Activated T-helper 1 cell treated with anti-CD3 and anti-CD28 coated beads, Interleukin-12 subunit alpha, Interleukin-12 subunit beta, Interleukin-2, Interleukin-4 antibody, amounts not matched to agents 30 ng/mL and 10 ng/mL and 1 ng/mL, durations not matched to agents 14 hours and 24 hours and 36 hours (primary cell): ENCODE measurements at regions not wholly inside any gene's neighbourhood (a gene's known extent, or its start where the extent isn't known, plus 50 kb on each side); places are given as distances from the start of the nearest gene placed in this dataset.

Source experiments
- DNase-seq: peaks from one replicate; pipeline ENCODE4 v3.0.0; 2021; ENCODE audit warnings: low spot score
- H3K27ac Mint-ChIP-seq: one replicate; pipeline ENCODE4 v1.8.0; 2021; ENCODE audit warnings: mild to moderate bottlenecking, mixed read lengths
- H3K27me3 Mint-ChIP-seq: one replicate; pipeline ENCODE4 v1.8.0; 2022; ENCODE audit warnings: mild to moderate bottlenecking, moderate library complexity, mixed read lengths; ENCODE audit not compliant: insufficient read depth
- H3K36me3 Mint-ChIP-seq: one replicate; pipeline ENCODE4 v1.8.0; 2021; ENCODE audit warnings: low read depth, mixed read lengths
- H3K4me1 Mint-ChIP-seq: one replicate; pipeline ENCODE4 v1.8.0; 2021; ENCODE audit warnings: low read depth, mixed read lengths
- H3K4me3 Mint-ChIP-seq: one replicate; pipeline ENCODE4 v1.8.0; 2021; ENCODE audit warnings: mild to moderate bottlenecking, moderate library complexity, mixed read lengths
- H3K9me3 Mint-ChIP-seq: one replicate; pipeline ENCODE4 v1.8.0; 2021; ENCODE audit warnings: mixed read lengths
- intact Hi-C: fragments of 100-400 bp; cut with micrococcal nuclease; formaldehyde crosslinking; loops from one replicate; pipeline ENCODE4 v1.15.1; 2024

DNA sequence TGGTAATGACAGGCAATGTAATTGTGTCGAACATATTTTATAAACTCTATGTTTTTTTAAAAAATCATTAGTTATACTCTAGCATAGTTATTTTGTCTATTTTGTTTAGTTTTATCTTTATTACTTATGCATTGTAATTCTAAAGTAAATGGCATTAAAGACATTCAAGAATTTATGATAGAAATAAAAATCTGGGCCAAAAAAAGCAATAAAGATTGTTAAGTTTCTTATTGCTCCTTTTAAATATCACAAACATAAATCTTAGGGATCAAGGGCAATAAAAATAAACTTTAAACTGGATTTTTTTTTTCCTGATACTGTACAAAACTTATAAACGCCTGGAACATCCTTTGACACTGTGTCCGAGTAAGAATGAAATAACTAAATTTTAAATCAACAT lies 931.5 kb upstream of the EYS start:
- Mint-ChIP-seq H3K36me3 (no peaks in the 10 kb centered on the region), H3K4me1 (no peaks in the 10 kb centered on the region), H3K4me3 (no peak overlapping the region), H3K9me3 (peaks cover 5% of the 10 kb centered on the region), H3K27ac (no peak overlapping the region), H3K27me3 (no peaks in the 10 kb centered on the region)
- DNase-seq: no peak
- intact Hi-C loops: no loop called here

DNA sequence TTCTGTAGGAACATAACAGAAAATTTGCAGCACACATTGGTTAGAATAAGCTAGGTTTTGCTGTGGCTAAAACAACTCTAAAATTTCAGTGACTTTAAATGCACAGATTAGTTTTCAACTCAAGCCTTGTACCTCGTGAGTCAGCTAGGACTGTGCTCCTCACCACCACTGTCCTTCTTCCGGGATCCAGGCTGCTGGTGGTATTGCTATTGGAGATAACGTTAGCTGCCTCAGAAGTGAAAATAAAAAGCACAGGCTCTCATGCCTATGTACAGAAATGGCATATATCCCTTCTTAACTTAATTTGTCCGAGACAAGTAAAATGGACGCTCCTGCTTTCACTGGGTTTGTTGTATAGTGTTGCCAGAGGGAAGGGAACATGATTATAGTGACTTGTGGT lies 931.1 kb upstream of the EYS start:
- Mint-ChIP-seq H3K4me1 (no peaks in the 10 kb centered on the region), H3K4me3 (no peak overlapping the region), H3K9me3 (peaks cover 4% of the 10 kb centered on the region), H3K36me3 (no peaks in the 10 kb centered on the region), H3K27me3 (no peaks in the 10 kb centered on the region), H3K27ac (no peak overlapping the region)
- no peak for DNase-seq
- intact Hi-C loops: no loop called here

DNA sequence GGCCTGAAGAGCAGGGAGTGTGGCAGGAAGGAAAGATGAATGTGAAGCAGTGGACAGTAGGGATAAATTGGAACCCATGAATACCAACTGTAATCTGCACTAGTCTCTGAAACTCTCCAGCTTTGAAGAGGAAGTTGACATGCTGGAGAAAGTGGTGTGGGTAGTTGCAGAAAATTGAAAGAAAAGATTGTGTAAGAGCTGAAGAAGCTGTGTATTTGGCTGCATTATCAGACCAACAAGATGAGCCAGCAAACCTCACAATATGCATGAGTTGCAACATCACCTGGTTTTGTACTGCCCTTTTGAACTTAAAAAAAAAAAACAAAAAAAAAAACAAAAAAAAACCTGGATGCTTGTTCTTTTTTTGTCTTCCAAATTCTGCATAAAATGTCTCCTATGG lies 921.9 kb upstream of the EYS start:
- intact Hi-C loops: no loop called here
- Mint-ChIP-seq H3K9me3 (peaks cover 8% of the 10 kb centered on the region), H3K27ac (no peak overlapping the region)

GRCh38 chr6:66623050-66623449 lies 916.0 kb upstream of the EYS start:
- DNase-seq: no peak
- no peaks in the 10 kb centered on the region for H3K27me3 Mint-ChIP-seq
- no peak overlapping the region for H3K4me3 Mint-ChIP-seq
- H3K36me3 Mint-ChIP-seq: no peaks in the 10 kb centered on the region
- no peaks in the 10 kb centered on the region for H3K4me1 Mint-ChIP-seq
- H3K27ac Mint-ChIP-seq: no peak overlapping the region
- peaks cover 5% of the 10 kb centered on the region for H3K9me3 Mint-ChIP-seq
- intact Hi-C loops: no loop called here

More for the DNA sequence above, 921.9 kb upstream of the EYS start:
- no peak for DNase-seq
- no peaks in the 10 kb centered on the region for H3K36me3 Mint-ChIP-seq
- no peaks in the 10 kb centered on the region for H3K27me3 Mint-ChIP-seq
- no peak overlapping the region for H3K4me3 Mint-ChIP-seq
- no peaks in the 10 kb centered on the region for H3K4me1 Mint-ChIP-seq

DNA sequence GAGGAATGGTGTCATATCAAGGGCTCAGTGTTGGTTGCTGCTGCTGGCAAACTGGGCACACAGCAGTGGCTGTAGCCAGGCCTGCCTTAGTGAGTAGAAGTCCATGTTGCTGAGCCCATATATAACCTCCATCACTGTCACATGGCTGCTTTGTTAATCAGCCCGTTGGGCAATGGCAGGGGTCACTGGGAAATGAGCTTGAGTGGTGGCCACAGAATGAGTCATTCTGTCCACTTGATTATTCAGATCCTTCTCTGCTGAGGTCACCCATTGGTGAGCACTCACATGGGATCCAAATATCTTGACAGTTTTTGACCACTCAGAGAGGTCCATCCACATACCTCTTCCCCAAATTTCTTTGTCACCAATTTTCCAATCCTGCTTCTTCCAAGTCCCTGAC lies 898.9 kb upstream of the EYS start:
- Mint-ChIP-seq H3K4me1 (no peaks in the 10 kb centered on the region), H3K36me3 (no peaks in the 10 kb centered on the region), H3K27me3 (no peaks in the 10 kb centered on the region), H3K9me3 (peaks cover 10% of the 10 kb centered on the region), H3K27ac (no peak overlapping the region), H3K4me3 (no peak overlapping the region)
- no peak for DNase-seq
- intact Hi-C loops: no loop called here

GRCh38 chr6:66605011-66605410 lies 898.0 kb upstream of the EYS start:
- no peak for DNase-seq
- H3K4me3 Mint-ChIP-seq: no peak overlapping the region
- intact Hi-C loops: no loop called here
- H3K36me3 Mint-ChIP-seq: no peaks in the 10 kb centered on the region
- no peaks in the 10 kb centered on the region for H3K4me1 Mint-ChIP-seq
- no peaks in the 10 kb centered on the region for H3K27me3 Mint-ChIP-seq
- no peak overlapping the region for H3K27ac Mint-ChIP-seq
- H3K9me3 Mint-ChIP-seq: peaks cover 11% of the 10 kb centered on the region

DNA sequence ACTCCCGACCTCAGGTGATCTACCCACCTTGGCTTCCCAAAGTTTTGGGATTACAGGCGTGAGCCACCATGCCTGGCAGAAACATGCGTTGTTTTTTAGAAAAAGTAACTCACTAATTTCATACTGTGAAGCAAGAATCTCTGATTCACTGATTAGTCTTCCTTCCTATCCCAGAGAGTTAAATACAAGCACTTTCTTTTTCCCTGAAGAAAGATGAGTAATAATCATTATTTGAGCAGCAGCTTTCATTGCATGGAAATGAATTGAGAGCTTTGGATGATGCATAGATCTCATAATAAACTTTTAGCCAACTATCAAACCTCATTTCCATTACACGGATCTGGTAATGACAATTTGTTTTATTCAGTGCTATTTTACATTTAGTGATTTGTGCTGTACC lies 892.5 kb upstream of the EYS start:
- no peak for DNase-seq
- intact Hi-C loops: no loop called here
- Mint-ChIP-seq H3K9me3 (peaks cover 22% of the 10 kb centered on the region), H3K4me3 (no peak overlapping the region), H3K4me1 (no peaks in the 10 kb centered on the region), H3K36me3 (no peaks in the 10 kb centered on the region), H3K27ac (no peak overlapping the region), H3K27me3 (no peaks in the 10 kb centered on the region)

DNA sequence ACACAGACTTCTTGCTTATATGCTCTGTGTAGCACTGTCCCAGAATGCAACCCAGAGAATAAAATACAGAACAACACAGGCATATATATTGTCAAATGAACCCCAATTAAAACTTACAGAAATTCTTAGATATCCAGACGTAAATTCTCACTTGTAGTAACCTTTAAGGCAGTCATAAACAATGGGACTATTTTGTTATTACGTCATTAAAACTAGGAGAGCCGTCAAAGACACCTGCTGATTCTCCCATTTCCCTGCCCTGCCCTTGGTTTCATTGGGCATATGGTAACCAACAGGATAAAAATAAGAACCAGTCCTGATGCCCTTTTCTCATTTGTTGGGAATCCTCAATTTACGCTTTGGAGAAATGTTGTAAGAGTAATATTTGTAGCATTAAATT lies 871.3 kb upstream of the EYS start:
- intact Hi-C loops: no loop called here
- Mint-ChIP-seq H3K4me3 (no peak overlapping the region), H3K36me3 (no peaks in the 10 kb centered on the region), H3K4me1 (no peaks in the 10 kb centered on the region), H3K27me3 (no peaks in the 10 kb centered on the region), H3K27ac (no peak overlapping the region), H3K9me3 (no peaks in the 10 kb centered on the region)
- no peak for DNase-seq

DNA sequence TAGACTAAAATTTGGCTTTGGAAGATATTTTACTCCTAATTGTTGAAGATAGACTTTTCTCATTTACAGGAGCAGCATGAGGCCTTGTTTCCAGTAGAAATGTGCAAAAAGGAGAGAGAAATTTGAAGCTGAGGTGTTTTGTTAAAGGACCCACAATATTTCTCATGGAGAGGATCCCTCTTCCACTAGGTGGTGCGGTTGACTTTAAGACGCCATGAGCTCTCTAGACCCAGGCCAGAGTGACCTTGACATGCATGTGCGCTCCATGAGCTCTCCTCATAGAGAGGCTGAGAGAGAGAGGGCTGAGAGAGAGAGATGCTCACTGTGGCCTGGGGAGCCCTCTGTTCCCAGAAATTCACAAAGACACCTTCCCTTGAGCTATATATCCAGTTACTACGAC lies 861.2 kb upstream of the EYS start:
- no peak overlapping the region for H3K27ac Mint-ChIP-seq
- H3K36me3 Mint-ChIP-seq: no peaks in the 10 kb centered on the region
- no peak for DNase-seq
- intact Hi-C loops: no loop called here
- peaks cover 7% of the 10 kb centered on the region for H3K9me3 Mint-ChIP-seq
- H3K4me3 Mint-ChIP-seq: no peak overlapping the region
- H3K27me3 Mint-ChIP-seq: no peaks in the 10 kb centered on the region
- H3K4me1 Mint-ChIP-seq: no peaks in the 10 kb centered on the region

GRCh38 chr6:66561479-66561878 lies 854.5 kb upstream of the EYS start:
- Mint-ChIP-seq H3K4me3 (no peak overlapping the region), H3K27ac (no peak overlapping the region), H3K27me3 (no peaks in the 10 kb centered on the region), H3K36me3 (no peaks in the 10 kb centered on the region), H3K9me3 (peaks cover 7% of the 10 kb centered on the region), H3K4me1 (no peaks in the 10 kb centered on the region)
- intact Hi-C loops: no loop called here
- no peak for DNase-seq

DNA sequence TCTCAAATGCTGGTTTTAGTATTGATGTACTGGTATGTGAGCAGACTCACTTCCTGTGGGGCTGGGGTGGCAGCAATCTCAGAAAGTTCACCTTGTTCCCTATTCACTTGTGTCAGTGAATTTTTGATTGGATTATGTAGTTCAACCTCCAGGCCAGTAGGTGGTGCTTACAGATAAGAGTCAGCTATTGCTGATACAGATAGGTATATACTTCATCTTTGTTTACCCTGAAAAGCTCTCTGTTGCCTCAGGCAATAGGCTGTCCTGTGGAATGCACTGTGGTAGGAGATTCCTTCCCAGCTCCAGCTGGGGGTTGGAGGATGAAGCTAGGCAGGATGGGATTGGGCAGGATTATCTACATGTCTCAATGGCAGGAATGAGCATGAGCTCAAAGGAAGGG lies 851.2 kb upstream of the EYS start:
- DNase-seq: no peak
- Mint-ChIP-seq H3K36me3 (no peaks in the 10 kb centered on the region), H3K4me3 (no peak overlapping the region), H3K27me3 (no peaks in the 10 kb centered on the region), H3K4me1 (no peaks in the 10 kb centered on the region), H3K9me3 (peaks cover 21% of the 10 kb centered on the region), H3K27ac (no peak overlapping the region)
- intact Hi-C loops: no loop called here

DNA sequence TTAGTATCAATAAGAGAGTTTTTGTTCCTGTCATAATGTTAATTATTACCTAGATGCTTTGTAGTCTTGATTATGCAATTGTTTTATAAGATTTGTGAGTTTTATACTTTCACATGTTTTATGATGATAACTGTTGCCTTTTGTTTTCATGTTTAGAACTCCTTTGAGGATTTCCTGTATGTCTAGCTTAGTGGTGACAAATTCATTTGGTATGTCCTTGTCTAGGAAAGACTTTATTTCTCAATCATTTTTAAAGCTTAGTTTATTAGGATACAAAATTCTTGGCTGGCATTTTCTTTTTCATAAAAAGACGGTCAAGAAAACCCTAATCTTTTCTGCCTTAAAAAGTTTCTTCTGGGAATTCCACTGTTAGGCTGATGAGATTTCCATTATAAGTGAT lies 849.9 kb upstream of the EYS start:
- intact Hi-C loops: no loop called here
- H3K9me3 Mint-ChIP-seq: peaks cover 21% of the 10 kb centered on the region

DNA sequence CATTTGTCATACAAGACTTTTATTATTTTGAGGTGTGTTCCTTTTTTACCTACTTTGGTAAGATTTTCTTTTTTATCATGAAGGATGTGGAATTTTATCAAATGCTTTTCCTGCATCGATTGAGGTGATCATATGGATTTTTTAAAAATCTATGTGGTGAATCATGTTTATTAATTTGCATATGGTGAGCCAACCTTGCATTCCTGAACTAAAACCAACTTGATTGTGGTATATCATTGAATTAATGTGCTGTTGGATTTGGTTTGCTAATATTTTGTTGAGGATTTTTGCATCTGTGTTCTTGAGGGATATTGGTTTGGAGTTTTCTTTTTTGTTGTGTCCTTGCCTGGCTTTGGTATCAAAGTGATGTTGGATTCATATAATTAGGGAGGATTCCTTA lies 848.1 kb upstream of the EYS start:
- H3K36me3 Mint-ChIP-seq: no peaks in the 10 kb centered on the region
- H3K4me3 Mint-ChIP-seq: no peak overlapping the region
- H3K27ac Mint-ChIP-seq: no peak overlapping the region
- H3K4me1 Mint-ChIP-seq: no peaks in the 10 kb centered on the region
- intact Hi-C loops: no loop called here
- DNase-seq: no peak
- H3K27me3 Mint-ChIP-seq: no peaks in the 10 kb centered on the region
- peaks cover 21% of the 10 kb centered on the region for H3K9me3 Mint-ChIP-seq

More for the DNA sequence above, 849.9 kb upstream of the EYS start:
- H3K4me3 Mint-ChIP-seq: no peak overlapping the region
- H3K27me3 Mint-ChIP-seq: no peaks in the 10 kb centered on the region
- no peak for DNase-seq
- H3K4me1 Mint-ChIP-seq: no peaks in the 10 kb centered on the region
- no peaks in the 10 kb centered on the region for H3K36me3 Mint-ChIP-seq
- H3K27ac Mint-ChIP-seq: no peak overlapping the region

- intact Hi-C loops: no loop called here
- H3K27ac Mint-ChIP-seq: no peak overlapping the region
- H3K4me3 Mint-ChIP-seq: no peak overlapping the region
- DNase-seq: no peak
- H3K4me1 Mint-ChIP-seq: no peaks in the 10 kb centered on the region
- H3K27me3 Mint-ChIP-seq: no peaks in the 10 kb centered on the region
- no peaks in the 10 kb centered on the region for H3K36me3 Mint-ChIP-seq
- peaks cover 21% of the 10 kb centered on the region for H3K9me3 Mint-ChIP-seq
Measured at GRCh38 chr6:66553441-66553840, 846.4 kb upstream of the EYS start.
